Jurkat, Clone E6-1 (cell line): ENCODE measurements at regions not wholly inside any gene's neighbourhood (a gene's known extent, or its start where the extent isn't known, plus 50 kb on each side); places are given as distances from the start of the nearest gene placed in this dataset.
"Not testable (repeated sequence)": the region's sequence is repeated elsewhere in the genome, so short reads cannot be mapped to it uniquely, and the experiment has no call there.

Source experiments
- DNase-seq: peaks from one replicate; pipeline ENCODE4 v3.0.0-alpha.2; 2011; ENCODE audit warnings: low read depth, low spot score
- H3K4me3 ChIP-seq: 2 replicates; pipeline ENCODE4 v1.5.1; 2011; ENCODE audit warnings: mild to moderate bottlenecking, low read length, control low read depth, moderate library complexity

- no peak overlapping the region for H3K4me3 ChIP-seq
- DNase-seq: no peak
These were observed 586.9 kb downstream of the FAM181B start for GRCh38 chr11:82146789-82147188.

GRCh38 chr11:82118946-82119345 is 614.7 kb downstream of the FAM181B start:
- no peak for DNase-seq
- H3K4me3 ChIP-seq: no peak overlapping the region

GRCh38 chr11:82117362-82117761 is 616.3 kb downstream of the FAM181B start:
- no peak overlapping the region for H3K4me3 ChIP-seq
- DNase-seq: no peak

- no peak overlapping the region for H3K4me3 ChIP-seq
- no peak for DNase-seq
These were observed 628.2 kb downstream of the FAM181B start for GRCh38 chr11:82105331-82105998.

- DNase-seq: no peak
- H3K4me3 ChIP-seq: no peak overlapping the region
These were observed 640.8 kb downstream of the FAM181B start for GRCh38 chr11:82092904-82093303.

GRCh38 chr11:82089426-82089825 is 644.2 kb downstream of the FAM181B start:
- no peak overlapping the region for H3K4me3 ChIP-seq
- no peak for DNase-seq

- no peak for DNase-seq
- no peak overlapping the region for H3K4me3 ChIP-seq
These were observed 648.2 kb downstream of the FAM181B start for GRCh38 chr11:82085493-82085892.

GRCh38 chr11:82082976-82083375 is 650.7 kb downstream of the FAM181B start:
- H3K4me3 ChIP-seq: no peak overlapping the region
- DNase-seq: no peak

GRCh38 chr11:82080160-82080559 is 653.5 kb downstream of the FAM181B start:
- H3K4me3 ChIP-seq: no peak overlapping the region
- DNase-seq: no peak

GRCh38 chr11:82076126-82076525 is 657.5 kb downstream of the FAM181B start:
- no peak overlapping the region for H3K4me3 ChIP-seq
- DNase-seq: no peak

- no peak for DNase-seq
- H3K4me3 ChIP-seq: no peak overlapping the region
These were observed 674.2 kb downstream of the FAM181B start for GRCh38 chr11:82059505-82059904.

- DNase-seq: no peak
- H3K4me3 ChIP-seq: no peak overlapping the region
These were observed 677.2 kb downstream of the FAM181B start for GRCh38 chr11:82056450-82056849.

GRCh38 chr11:82049199-82049598 is 684.5 kb downstream of the FAM181B start:
- H3K4me3 ChIP-seq: no peak overlapping the region
- DNase-seq: no peak

GRCh38 chr11:82047200-82047599 is 686.5 kb downstream of the FAM181B start:
- no peak for DNase-seq
- H3K4me3 ChIP-seq: no peak overlapping the region

GRCh38 chr11:82046778-82047177 is 686.9 kb downstream of the FAM181B start:
- no peak overlapping the region for H3K4me3 ChIP-seq
- DNase-seq: no peak

- H3K4me3 ChIP-seq: no peak overlapping the region
- no peak for DNase-seq
These were observed 687.8 kb downstream of the FAM181B start for GRCh38 chr11:82045748-82046457.

- DNase-seq: no peak
- no peak overlapping the region for H3K4me3 ChIP-seq
These were observed 690.3 kb downstream of the FAM181B start for GRCh38 chr11:82043316-82043715.

GRCh38 chr11:82041764-82042163 is 691.9 kb downstream of the FAM181B start:
- DNase-seq: no peak
- H3K4me3 ChIP-seq: no peak overlapping the region

- DNase-seq: no peak
- no peak overlapping the region for H3K4me3 ChIP-seq
These were observed 695.5 kb downstream of the FAM181B start for GRCh38 chr11:82038154-82038553.

- no peak overlapping the region for H3K4me3 ChIP-seq
- DNase-seq: no peak
These were observed 699.1 kb downstream of the FAM181B start for GRCh38 chr11:82034527-82034926.

- not testable (repeated sequence) for H3K4me3 ChIP-seq, DNase-seq
These were observed 706.3 kb downstream of the FAM181B start for GRCh38 chr11:82027335-82027734.
